ENCODE measurements at regions not wholly inside any gene's neighbourhood (a gene's known extent, or its start where the extent isn't known, plus 50 kb on each side); places are given as distances from the start of the nearest gene placed in this dataset.
"Not testable (repeated sequence)": the region's sequence is repeated elsewhere in the genome, so short reads cannot be mapped to it uniquely, and the experiment has no call there.

- TF ChIP-seq POLR2AphosphoS5, POLR2A (IDR thresholded peaks at IDR 0.05; ENCODE audit: low read depth, low read length): not testable (repeated sequence)
These were observed 298.0 kb downstream of the LHFPL1 start for GRCh38 chrX:112381649-112382298.

Measured in GM12892 (cell line).